Ascending aorta (tissue), 2 donors: ENCODE measurements at regions not wholly inside any gene's neighbourhood (a gene's known extent, or its start where the extent isn't known, plus 50 kb on each side); places are given as distances from the start of the nearest gene placed in this dataset.

Experiments
- DNase-seq, 2 donors: peaks; one replicate each; pipeline ENCODE4 v3.0.0-alpha.2; 2019; ENCODE audit warnings: low spot score in 2 of 2
- H3K27ac ChIP-seq, 2 donors: fragments of 200-600 bp; sonication (generic); one replicate each; pipeline ENCODE4 v1.5.1; 2016 to 2017; ENCODE audit warnings: mild to moderate bottlenecking in 1 of 2
- H3K27me3 ChIP-seq: fragments of 200-600 bp; sonication (generic); one replicate; pipeline ENCODE4 v1.5.1; 2017
- H3K36me3 ChIP-seq, 2 donors: fragments of 200-600 bp; sonication (generic); one replicate each; pipeline ENCODE4 v1.5.1; 2016
- H3K4me1 ChIP-seq, 2 donors: fragments of 200-600 bp; sonication (generic); one replicate each; pipeline ENCODE4 v1.5.1; 2016 to 2017; ENCODE audit warnings: mild to moderate bottlenecking in 1 of 2
- H3K4me3 ChIP-seq, 2 donors: fragments of 200-600 bp; sonication (generic); one replicate each; pipeline ENCODE4 v1.5.1; 2016 to 2017; ENCODE audit warnings: mild to moderate bottlenecking in 1 of 2
- H3K9me3 ChIP-seq, 2 donors: fragments of 200-600 bp; sonication (generic); one replicate each; pipeline ENCODE4 v1.5.1; 2016
- intact Hi-C: fragments of 100-400 bp; cut with DNase I; formaldehyde crosslinking; loops from one replicate; pipeline ENCODE4 v1.15.1; 2023
- TF ChIP-seq, protein P1 (sequence below), 3 experiments: fragments of 200-600 bp in 2 of 3; fragments of 450-650 bp in 1 of 3; sonication (generic) in 2 of 3; IDR thresholded peaks; one replicate each; pipeline ENCODE4 v1.5.1; 2016 to 2019; ENCODE audit warnings: antibody characterized with exemption in 3 of 3, mild to moderate bottlenecking in 1 of 3, moderate library complexity in 1 of 3

DNA sequence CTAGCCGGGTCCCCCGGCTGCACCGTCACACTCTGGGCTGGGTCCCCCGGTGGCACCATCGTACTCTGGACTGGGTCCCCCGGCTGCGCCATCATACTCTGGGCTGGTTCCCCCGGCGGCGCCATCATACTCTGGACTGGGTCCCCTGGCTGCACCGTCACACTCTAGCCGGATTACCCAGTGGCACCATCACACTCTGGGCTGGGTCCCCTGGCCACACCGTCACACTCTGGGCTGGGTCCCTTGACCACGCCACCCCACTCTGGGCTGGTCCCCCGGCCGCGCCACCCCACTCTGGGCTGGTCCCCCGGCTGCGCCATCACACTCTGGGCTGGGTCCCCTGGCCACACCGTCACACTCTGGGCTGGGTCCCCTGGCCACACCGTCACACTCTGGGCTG, 653.8 kb upstream of the ID2 start:
- no peaks in the 10 kb centered on the region for H3K36me3 ChIP-seq
- no peak for DNase-seq
- H3K4me1 ChIP-seq, result no peaks in the 10 kb centered on the region
- H3K4me3 ChIP-seq, result no peak overlapping the region
- intact Hi-C loops, result no loop called here
- TF ChIP-seq, protein P1, sequence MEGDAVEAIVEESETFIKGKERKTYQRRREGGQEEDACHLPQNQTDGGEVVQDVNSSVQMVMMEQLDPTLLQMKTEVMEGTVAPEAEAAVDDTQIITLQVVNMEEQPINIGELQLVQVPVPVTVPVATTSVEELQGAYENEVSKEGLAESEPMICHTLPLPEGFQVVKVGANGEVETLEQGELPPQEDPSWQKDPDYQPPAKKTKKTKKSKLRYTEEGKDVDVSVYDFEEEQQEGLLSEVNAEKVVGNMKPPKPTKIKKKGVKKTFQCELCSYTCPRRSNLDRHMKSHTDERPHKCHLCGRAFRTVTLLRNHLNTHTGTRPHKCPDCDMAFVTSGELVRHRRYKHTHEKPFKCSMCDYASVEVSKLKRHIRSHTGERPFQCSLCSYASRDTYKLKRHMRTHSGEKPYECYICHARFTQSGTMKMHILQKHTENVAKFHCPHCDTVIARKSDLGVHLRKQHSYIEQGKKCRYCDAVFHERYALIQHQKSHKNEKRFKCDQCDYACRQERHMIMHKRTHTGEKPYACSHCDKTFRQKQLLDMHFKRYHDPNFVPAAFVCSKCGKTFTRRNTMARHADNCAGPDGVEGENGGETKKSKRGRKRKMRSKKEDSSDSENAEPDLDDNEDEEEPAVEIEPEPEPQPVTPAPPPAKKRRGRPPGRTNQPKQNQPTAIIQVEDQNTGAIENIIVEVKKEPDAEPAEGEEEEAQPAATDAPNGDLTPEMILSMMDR (IDR thresholded peaks at IDR 0.05), result no peak
- no peaks in the 10 kb centered on the region for H3K9me3 ChIP-seq
- H3K27me3 ChIP-seq, result no peaks in the 10 kb centered on the region
- H3K27ac ChIP-seq, result no peak overlapping the region

DNA sequence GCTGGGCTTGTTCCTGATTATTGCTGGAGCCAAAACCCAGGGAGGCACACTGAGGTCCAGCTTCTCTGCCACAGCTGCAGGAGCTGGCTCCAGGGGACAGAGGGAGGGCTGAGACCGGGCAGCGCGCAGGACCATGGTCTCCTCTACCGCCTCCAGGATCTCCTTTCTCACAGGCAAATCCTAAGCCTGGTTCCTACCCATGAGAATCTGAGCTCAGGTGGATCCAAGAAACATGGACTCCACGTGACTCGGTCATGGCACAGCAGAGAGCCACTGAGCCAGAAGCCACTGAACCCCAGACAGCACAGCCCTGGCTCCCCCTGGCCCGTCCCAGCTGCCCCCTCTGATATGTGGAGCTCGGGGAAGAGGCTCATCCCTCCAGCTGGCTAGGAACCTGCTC, 653.4 kb upstream of the ID2 start:
- no peaks in the 10 kb centered on the region for H3K27me3 ChIP-seq
- H3K4me3 ChIP-seq, result no peak overlapping the region
- TF ChIP-seq, protein P1 (IDR thresholded peaks at IDR 0.05), result no peak
- intact Hi-C loops, result no loop called here
- H3K9me3 ChIP-seq, result no peaks in the 10 kb centered on the region
- no peak for DNase-seq
- no peaks in the 10 kb centered on the region for H3K4me1 ChIP-seq
- H3K36me3 ChIP-seq, result no peaks in the 10 kb centered on the region
- H3K27ac ChIP-seq, result no peak overlapping the region

DNA sequence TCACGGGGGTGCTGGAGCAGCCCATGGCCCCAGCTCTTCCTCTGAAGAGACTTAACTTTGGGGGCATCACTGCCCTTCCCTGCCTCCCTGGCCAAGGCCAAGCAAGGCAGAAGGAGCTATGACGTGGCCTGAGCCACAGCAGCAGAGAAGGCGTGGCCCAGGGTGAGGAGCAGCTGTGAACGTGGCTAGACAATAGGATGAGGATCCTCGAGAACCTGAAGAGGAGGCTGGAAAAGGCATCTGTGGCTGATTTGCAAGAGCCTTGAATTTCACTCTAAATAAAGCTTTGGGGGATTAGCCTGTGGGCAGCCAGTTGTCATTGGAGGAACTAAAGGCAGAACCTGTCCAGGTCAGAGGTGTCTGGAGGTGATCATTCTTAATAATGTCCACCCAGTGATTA, 652.9 kb upstream of the ID2 start:
- intact Hi-C loops, result no loop called here
- H3K27ac ChIP-seq, result no peak overlapping the region
- H3K4me3 ChIP-seq, result no peak overlapping the region
- no peaks in the 10 kb centered on the region for H3K4me1 ChIP-seq
- no peaks in the 10 kb centered on the region for H3K36me3 ChIP-seq
- TF ChIP-seq, protein P1 (IDR thresholded peaks at IDR 0.05), result no peak
- no peaks in the 10 kb centered on the region for H3K27me3 ChIP-seq
- no peak for DNase-seq
- no peaks in the 10 kb centered on the region for H3K9me3 ChIP-seq

DNA sequence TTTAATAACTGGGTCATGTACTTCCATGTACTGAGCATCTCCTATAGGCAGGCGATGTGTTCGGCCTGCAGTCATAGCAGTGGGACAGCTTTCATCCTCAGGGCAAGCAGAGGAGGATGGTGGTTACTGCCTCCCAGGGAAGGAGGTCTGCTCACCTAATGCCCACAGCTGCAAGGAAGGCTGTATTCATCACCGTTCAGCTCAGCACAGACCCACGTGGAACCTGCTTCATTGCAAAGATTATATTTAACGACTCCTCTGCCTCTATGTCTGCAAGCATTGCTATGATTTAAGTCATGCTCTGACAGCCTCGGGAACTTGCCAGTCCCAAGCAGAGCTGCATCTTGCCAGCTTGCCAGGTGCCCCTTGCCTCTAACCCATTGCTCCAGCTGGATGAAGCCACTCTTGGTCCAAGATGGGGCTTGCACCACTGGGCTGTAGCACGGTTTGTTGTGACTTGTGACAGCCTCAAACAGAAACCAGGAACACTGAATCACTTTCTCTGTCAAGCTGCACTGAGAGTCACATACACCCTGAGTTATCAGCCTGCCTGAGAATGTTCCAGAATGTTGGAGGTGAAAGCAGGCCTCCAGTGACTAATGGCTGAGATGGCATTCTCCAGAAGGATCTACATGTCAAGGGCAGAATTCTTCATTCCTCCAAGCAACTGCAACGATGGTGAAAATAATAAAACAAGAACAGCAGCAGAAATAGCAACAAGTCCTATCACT, 651.1 kb upstream of the ID2 start:
- TF ChIP-seq, protein P1 (IDR thresholded peaks at IDR 0.05), result no peak
- no peaks in the 10 kb centered on the region for H3K36me3 ChIP-seq
- H3K27ac ChIP-seq, result no peak overlapping the region
- no peaks in the 10 kb centered on the region for H3K27me3 ChIP-seq
- H3K4me3 ChIP-seq, result no peak overlapping the region
- intact Hi-C loops, result no loop called here
- DNase-seq, result no peak
- H3K4me1 ChIP-seq, result no peaks in the 10 kb centered on the region
- H3K9me3 ChIP-seq, result no peaks in the 10 kb centered on the region

DNA sequence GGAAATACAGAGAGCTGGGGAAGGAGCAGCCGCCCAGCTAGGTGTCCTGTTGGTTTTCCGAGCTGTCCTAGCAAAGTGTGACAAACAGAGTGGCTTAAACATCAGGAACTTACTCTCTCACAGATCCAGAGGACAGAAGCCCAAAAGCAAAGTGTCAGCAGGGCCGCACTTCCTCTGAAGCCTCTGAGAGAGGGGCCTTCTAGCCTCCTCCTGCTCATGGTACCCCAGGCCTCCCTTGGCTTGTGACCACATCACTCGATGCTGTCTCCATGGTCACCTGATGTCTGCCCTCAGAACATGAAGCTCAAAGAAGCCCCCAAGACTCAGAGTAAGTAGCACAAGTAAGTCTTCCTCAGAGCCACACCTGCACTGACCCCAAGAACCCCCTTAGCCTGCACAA, 650.5 kb upstream of the ID2 start:
- Histone ChIP-seq H3K9me3 (no peaks in the 10 kb centered on the region), H3K4me3 (no peak overlapping the region), H3K27ac (no peak overlapping the region), H3K27me3 (no peaks in the 10 kb centered on the region), H3K4me1 (no peaks in the 10 kb centered on the region), H3K36me3 (no peaks in the 10 kb centered on the region)
- intact Hi-C loops, result no loop called here
- DNase-seq, result no peak
- TF ChIP-seq, protein P1 (IDR thresholded peaks at IDR 0.05), result no peak
